ENCODE measurements at regions not wholly inside any gene's neighbourhood (a gene's known extent, or its start where the extent isn't known, plus 50 kb on each side); places are given as distances from the start of the nearest gene placed in this dataset.

GRCh38 chr10:2929480-2930258, 137.7 kb upstream of the PFKP start:
- TF ChIP-seq CTCF (conservative IDR thresholded peaks at IDR 0.05; ENCODE audit: low read depth, low read length) = no peak
- TF ChIP-seq EZH2 (IDR thresholded peaks at IDR 0.05; ENCODE audit: low read length, unreplicated experiment) = no peak
- no peak for TF ChIP-seq EZH2phosphoT487 (IDR thresholded peaks at IDR 0.05; ENCODE audit: borderline replicate concordance, low read length)

All from PC-3 (cell line).